Hepatocyte (in vitro differentiated cells): ENCODE measurements at regions not wholly inside any gene's neighbourhood (a gene's known extent, or its start where the extent isn't known, plus 50 kb on each side); places are given as distances from the start of the nearest gene placed in this dataset.

Experiments used
- DNase-seq: peaks from one replicate; pipeline ENCODE4 v3.0.0-alpha.2; 2016; ENCODE audit warnings: low spot score
- H2AFZ ChIP-seq: fragments of 200-600 bp; sonication (generic); 2 replicates; pipeline ENCODE4 v1.6.0; 2016; ENCODE audit warnings: antibody characterized with exemption, mild to moderate bottlenecking
- H3K27ac ChIP-seq: fragments of 200-600 bp; sonication (generic); 2 replicates; pipeline ENCODE4 v1.5.1; 2016; ENCODE audit warnings: mild to moderate bottlenecking
- H3K27me3 ChIP-seq: fragments of 200-600 bp; sonication (generic); 2 replicates; pipeline ENCODE4 v1.6.1; 2016
- H3K36me3 ChIP-seq: fragments of 200-600 bp; sonication (generic); replicated peaks from 2 replicates; pipeline ENCODE4 v1.5.1; 2016; ENCODE audit warnings: low read depth; ENCODE audit not compliant: insufficient read depth
- H3K4me1 ChIP-seq: fragments of 200-600 bp; sonication (generic); 2 replicates; pipeline ENCODE4 v1.5.1; 2016; ENCODE audit warnings: mild to moderate bottlenecking, moderate library complexity; ENCODE audit not compliant: insufficient read depth
- H3K4me2 ChIP-seq: fragments of 200-600 bp; sonication (generic); 2 replicates; pipeline ENCODE4 v1.6.0; 2016
- H3K4me3 ChIP-seq: fragments of 200-600 bp; sonication (generic); 2 replicates; pipeline ENCODE4 v1.5.1; 2016; ENCODE audit warnings: mild to moderate bottlenecking
- H3K79me2 ChIP-seq: fragments of 200-600 bp; sonication (generic); 2 replicates; pipeline ENCODE4 v1.6.0; 2017; ENCODE audit warnings: mild to moderate bottlenecking
- H3K9me2 ChIP-seq: fragments of 200-600 bp; sonication (generic); replicated peaks from 2 replicates; pipeline ENCODE4 v1.6.0; 2017; ENCODE audit warnings: mild to moderate bottlenecking; ENCODE audit not compliant: insufficient read depth
- H3K9me3 ChIP-seq: fragments of 200-600 bp; sonication (generic); 2 replicates; pipeline ENCODE4 v1.5.1; 2016; ENCODE audit warnings: low read depth, mild to moderate bottlenecking
- H4K20me1 ChIP-seq: fragments of 200-600 bp; sonication (generic); 2 replicates; pipeline ENCODE4 v1.6.0; 2016; ENCODE audit warnings: mild to moderate bottlenecking; ENCODE audit not compliant: insufficient read depth, poor library complexity, severe bottlenecking
- EZH2 ChIP-seq: fragments of 200-600 bp; sonication (generic); IDR thresholded peaks from 2 replicates; pipeline ENCODE4 v1.6.1; 2016; ENCODE audit warnings: antibody characterized with exemption, mild to moderate bottlenecking, borderline replicate concordance
- EZH2phosphoT487 ChIP-seq: fragments of 200-600 bp; sonication (generic); IDR thresholded peaks from one replicate; pipeline ENCODE4 v1.6.1; 2018; ENCODE audit warnings: antibody characterized with exemption, mild to moderate bottlenecking, low read depth, moderate library complexity; ENCODE audit not compliant: unreplicated experiment, severe bottlenecking
- WGBS: methylation state at CpG from one replicate; pipeline ENCODE4 v1.1.6; 2016; ENCODE audit warnings: low lambda C conversion rate; ENCODE audit errors: missing lambda C conversion rate; 5-methylcytosine and 5-hydroxymethylcytosine counted together
- TF ChIP-seq, protein P1 (sequence below): fragments of 200-600 bp; sonication (generic); IDR thresholded peaks from 2 replicates; pipeline ENCODE4 v1.5.1; 2016; ENCODE audit warnings: antibody characterized with exemption, mild to moderate bottlenecking; ENCODE audit not compliant: poor library complexity

DNA sequence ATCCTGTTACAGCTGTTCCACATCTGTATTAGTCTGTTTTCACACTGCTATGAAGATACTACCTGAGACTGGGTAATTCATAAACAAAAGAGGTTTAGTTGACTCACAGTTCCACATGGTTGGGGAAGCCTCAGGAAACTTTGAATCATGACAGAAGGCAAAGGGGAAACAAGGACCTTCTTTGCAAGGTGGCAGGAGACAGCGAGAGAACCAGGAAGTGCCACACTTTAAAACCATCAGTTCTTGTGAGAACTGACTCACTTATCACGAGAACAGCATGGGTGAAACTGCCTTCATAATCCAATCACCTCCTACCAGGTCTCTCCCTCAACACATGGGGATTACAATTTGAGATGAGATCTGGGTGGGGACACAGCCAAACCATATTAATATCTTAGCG lies 110.3 kb upstream of the TRABD2B start:
- TF ChIP-seq, protein P1, sequence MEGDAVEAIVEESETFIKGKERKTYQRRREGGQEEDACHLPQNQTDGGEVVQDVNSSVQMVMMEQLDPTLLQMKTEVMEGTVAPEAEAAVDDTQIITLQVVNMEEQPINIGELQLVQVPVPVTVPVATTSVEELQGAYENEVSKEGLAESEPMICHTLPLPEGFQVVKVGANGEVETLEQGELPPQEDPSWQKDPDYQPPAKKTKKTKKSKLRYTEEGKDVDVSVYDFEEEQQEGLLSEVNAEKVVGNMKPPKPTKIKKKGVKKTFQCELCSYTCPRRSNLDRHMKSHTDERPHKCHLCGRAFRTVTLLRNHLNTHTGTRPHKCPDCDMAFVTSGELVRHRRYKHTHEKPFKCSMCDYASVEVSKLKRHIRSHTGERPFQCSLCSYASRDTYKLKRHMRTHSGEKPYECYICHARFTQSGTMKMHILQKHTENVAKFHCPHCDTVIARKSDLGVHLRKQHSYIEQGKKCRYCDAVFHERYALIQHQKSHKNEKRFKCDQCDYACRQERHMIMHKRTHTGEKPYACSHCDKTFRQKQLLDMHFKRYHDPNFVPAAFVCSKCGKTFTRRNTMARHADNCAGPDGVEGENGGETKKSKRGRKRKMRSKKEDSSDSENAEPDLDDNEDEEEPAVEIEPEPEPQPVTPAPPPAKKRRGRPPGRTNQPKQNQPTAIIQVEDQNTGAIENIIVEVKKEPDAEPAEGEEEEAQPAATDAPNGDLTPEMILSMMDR: no peak
- TF ChIP-seq EZH2phosphoT487 (no peak), EZH2 (no peak)
- Histone ChIP-seq H2AFZ (no peak overlapping the region), H3K4me1 (no peaks in the 10 kb centered on the region), H3K36me3 (no peaks in the 10 kb centered on the region), H3K79me2 (no peaks in the 10 kb centered on the region), H3K9me3 (no peaks in the 10 kb centered on the region), H3K4me2 (no peak overlapping the region), H4K20me1 (no peaks in the 10 kb centered on the region), H3K9me2 (no peaks in the 10 kb centered on the region), H3K27ac (no peak overlapping the region), H3K27me3 (no peaks in the 10 kb centered on the region), H3K4me3 (no peak overlapping the region)
- DNase-seq: no peak
- WGBS: 73% methylated on average over 3 of the region's 3 CpGs

DNA sequence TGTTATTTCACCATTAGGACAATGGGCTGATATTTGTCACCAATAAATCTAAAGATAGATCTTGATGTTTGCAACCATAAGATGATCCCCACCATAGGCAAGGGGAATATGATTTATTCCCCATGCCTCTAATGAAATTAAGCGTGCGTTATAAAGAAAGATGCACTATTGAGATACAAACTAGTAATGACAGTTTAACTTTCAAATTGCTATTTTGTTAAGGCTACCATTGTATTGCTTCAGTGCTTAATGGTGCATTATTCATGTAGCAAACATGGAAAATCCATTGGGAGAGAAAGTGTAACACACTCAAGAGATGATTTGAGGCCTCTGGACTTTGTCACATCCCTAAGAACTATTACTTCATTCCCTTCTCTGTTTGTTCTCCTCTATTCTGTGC lies 108.9 kb upstream of the TRABD2B start:
- H3K4me3 ChIP-seq: no peak overlapping the region
- H3K36me3 ChIP-seq: no peaks in the 10 kb centered on the region
- H3K79me2 ChIP-seq: no peaks in the 10 kb centered on the region
- no peak overlapping the region for H3K27ac ChIP-seq
- TF ChIP-seq, protein P1: no peak
- no peak for TF ChIP-seq EZH2phosphoT487
- no peak for TF ChIP-seq EZH2
- no peaks in the 10 kb centered on the region for H3K4me1 ChIP-seq
- no peak overlapping the region for H3K4me2 ChIP-seq
- no peaks in the 10 kb centered on the region for H3K27me3 ChIP-seq
- no peak overlapping the region for H2AFZ ChIP-seq
- no peaks in the 10 kb centered on the region for H4K20me1 ChIP-seq
- no peaks in the 10 kb centered on the region for H3K9me3 ChIP-seq
- DNase-seq: no peak
- WGBS: 98% methylated on average over 2 of the region's 2 CpGs
- H3K9me2 ChIP-seq: no peaks in the 10 kb centered on the region

DNA sequence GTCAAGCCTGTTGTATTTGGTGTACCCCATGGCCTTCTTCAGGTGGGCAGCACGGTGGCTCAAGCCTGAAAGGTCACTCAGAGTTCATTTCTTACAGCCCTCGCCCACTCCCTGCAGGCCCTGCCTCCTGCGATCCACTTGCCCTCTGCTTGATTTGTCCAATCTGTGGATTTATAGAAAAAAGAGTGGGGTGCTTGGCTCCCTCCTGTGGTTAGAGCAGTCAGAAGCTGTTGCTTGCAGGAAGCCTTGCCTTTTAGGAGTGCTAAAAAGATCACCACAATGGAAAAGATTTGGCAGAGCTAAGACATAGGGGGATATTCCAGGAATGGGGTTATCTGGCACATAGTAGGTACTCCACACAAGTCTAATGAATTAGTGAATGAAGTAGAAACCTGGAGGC lies 108.0 kb upstream of the TRABD2B start:
- no peak overlapping the region for H3K4me2 ChIP-seq
- H3K4me1 ChIP-seq: no peaks in the 10 kb centered on the region
- no peak overlapping the region for H3K4me3 ChIP-seq
- TF ChIP-seq, protein P1: peak; percentile 38
- no peak for TF ChIP-seq EZH2
- TF ChIP-seq EZH2phosphoT487: no peak
- H3K36me3 ChIP-seq: no peaks in the 10 kb centered on the region
- H3K27ac ChIP-seq: no peak overlapping the region
- no peaks in the 10 kb centered on the region for H4K20me1 ChIP-seq
- H3K9me2 ChIP-seq: no peaks in the 10 kb centered on the region
- no peak for DNase-seq
- H3K9me3 ChIP-seq: no peaks in the 10 kb centered on the region
- H2AFZ ChIP-seq: no peak overlapping the region
- H3K79me2 ChIP-seq: no peaks in the 10 kb centered on the region
- H3K27me3 ChIP-seq: no peaks in the 10 kb centered on the region
- 67% methylated on average over 3 of the region's 3 CpGs for WGBS

DNA sequence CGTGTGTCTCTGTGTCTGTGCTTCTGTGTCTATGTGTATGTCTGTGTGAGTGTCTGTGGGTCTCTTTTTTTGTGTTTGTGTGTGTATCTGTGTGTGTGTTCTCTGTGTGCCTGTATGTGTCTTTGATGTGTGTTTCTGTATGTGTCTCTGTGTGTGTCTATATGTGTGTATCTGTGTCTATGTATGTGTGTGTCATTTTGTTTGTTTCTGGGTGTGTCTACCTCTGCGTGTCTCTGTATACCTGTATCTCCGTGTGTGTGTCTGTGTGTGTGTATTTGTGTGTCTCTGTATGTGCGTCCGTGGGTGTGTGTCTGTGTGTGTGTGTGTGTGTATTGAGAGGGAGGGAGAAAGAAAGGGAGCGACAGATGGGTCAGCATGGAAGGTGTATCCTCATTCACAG lies 106.3 kb upstream of the TRABD2B start:
- no peak for DNase-seq
- Histone ChIP-seq H4K20me1 (no peaks in the 10 kb centered on the region), H3K4me3 (no peak overlapping the region), H3K27ac (no peak overlapping the region), H3K36me3 (no peaks in the 10 kb centered on the region), H3K4me1 (no peaks in the 10 kb centered on the region), H3K27me3 (no peaks in the 10 kb centered on the region), H2AFZ (no peak overlapping the region), H3K79me2 (no peaks in the 10 kb centered on the region), H3K4me2 (no peak overlapping the region), H3K9me2 (no peaks in the 10 kb centered on the region), H3K9me3 (no peaks in the 10 kb centered on the region)
- WGBS: 98% methylated on average over 6 of the region's 6 CpGs
- TF ChIP-seq EZH2phosphoT487 (no peak), EZH2 (no peak)
- TF ChIP-seq, protein P1: no peak
